ENCODE measurements at regions not wholly inside any gene's neighbourhood (a gene's known extent, or its start where the extent isn't known, plus 50 kb on each side); places are given as distances from the start of the nearest gene placed in this dataset.

DNA sequence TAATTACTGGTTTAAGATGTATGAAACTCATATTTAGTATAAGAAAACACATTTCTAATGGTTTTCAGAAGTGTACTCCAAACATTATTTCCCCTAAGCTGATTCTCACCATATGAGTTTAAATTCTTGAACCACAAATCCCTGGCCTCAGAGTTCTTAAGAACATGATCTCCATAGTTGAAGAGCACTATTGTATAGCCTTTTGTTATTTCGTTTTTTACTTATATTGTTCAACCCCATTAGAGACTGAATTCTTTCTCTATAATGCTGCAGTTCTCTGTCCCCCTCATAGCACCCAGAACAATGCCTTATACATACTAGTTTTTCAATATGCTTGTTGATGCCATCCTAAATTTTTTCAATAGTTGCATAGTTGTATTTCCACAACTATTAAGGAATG is 85.5 kb upstream of the TMEM17 start:
- no peak overlapping the region for H3K9ac ChIP-seq (ENCODE audit: low read depth, low read length)
- no peak overlapping the region for H2AFZ ChIP-seq (ENCODE audit: low read depth, low read length)
- no peaks in the 10 kb centered on the region for H3K4me1 ChIP-seq (ENCODE audit: insufficient read depth, low read length)
- no peak overlapping the region for H3K4me2 ChIP-seq (ENCODE audit: insufficient read depth, low read length)
- H3K36me3 ChIP-seq (ENCODE audit: insufficient read depth, low read length) = no peaks in the 10 kb centered on the region
- H3K9me3 ChIP-seq (ENCODE audit: insufficient read depth, low read length, severe bottlenecking) = no peaks in the 10 kb centered on the region
- DNase-seq = no peak
- H4K20me1 ChIP-seq (ENCODE audit: insufficient read depth, low read length) = no peaks in the 10 kb centered on the region
- ATAC-seq (ENCODE audit: insufficient read depth, low read depth) = no peak
- H3K4me3 ChIP-seq (ENCODE audit: low read depth in 1 of 2, low read length in 2 of 2) = no peak overlapping the region
- H3K27ac ChIP-seq (ENCODE audit: low read length) = no peak overlapping the region
- H3K27me3 ChIP-seq (ENCODE audit: insufficient read depth, low read length, poor library complexity) = no peaks in the 10 kb centered on the region
- H3K79me2 ChIP-seq (ENCODE audit: insufficient read depth, low read length) = no peaks in the 10 kb centered on the region
- TF ChIP-seq, protein P1, sequence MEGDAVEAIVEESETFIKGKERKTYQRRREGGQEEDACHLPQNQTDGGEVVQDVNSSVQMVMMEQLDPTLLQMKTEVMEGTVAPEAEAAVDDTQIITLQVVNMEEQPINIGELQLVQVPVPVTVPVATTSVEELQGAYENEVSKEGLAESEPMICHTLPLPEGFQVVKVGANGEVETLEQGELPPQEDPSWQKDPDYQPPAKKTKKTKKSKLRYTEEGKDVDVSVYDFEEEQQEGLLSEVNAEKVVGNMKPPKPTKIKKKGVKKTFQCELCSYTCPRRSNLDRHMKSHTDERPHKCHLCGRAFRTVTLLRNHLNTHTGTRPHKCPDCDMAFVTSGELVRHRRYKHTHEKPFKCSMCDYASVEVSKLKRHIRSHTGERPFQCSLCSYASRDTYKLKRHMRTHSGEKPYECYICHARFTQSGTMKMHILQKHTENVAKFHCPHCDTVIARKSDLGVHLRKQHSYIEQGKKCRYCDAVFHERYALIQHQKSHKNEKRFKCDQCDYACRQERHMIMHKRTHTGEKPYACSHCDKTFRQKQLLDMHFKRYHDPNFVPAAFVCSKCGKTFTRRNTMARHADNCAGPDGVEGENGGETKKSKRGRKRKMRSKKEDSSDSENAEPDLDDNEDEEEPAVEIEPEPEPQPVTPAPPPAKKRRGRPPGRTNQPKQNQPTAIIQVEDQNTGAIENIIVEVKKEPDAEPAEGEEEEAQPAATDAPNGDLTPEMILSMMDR (IDR thresholded peaks at IDR 0.05; ENCODE audit: borderline replicate concordance, extremely low read depth, low read length, poor library complexity, severe bottlenecking) = no peak
- no peak for TF ChIP-seq EZH2 (IDR thresholded peaks at IDR 0.05; ENCODE audit: borderline replicate concordance, low read depth, low read length, severe bottlenecking)

DNA sequence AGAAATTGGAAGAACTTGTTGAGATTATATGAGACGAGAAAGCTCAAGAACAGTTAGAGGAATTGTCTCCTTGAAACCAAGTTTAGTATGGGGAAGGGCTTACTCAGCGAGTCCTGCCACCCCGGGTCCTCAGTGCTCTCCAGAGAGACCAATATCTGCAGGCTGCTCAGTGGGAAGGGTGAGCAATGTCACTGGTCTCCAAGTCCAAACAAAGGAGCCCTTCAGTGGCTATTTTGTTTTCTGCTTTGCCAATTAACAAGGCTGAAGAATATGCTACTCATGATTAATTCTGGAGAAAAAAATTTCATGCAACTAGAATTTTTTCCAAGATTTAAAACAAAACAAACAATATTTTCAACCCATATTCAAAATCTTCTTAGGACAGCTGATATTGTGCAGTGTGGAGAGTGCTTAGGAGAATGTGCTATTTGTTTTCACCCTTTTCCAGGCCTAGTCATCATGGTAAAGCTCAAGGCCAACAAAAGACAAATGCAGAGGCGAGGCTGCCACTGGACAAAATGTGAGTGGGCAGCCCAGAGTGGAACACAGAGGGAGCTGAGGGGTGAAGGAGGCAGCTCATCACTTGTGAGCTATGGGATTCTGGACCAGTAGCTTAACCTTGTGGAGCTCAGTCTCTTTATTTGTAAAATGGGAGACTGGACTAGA is 83.8 kb upstream of the TMEM17 start:
- Histone ChIP-seq H3K4me2 (ENCODE audit: insufficient read depth, low read length) (no peak overlapping the region), H3K79me2 (ENCODE audit: insufficient read depth, low read length) (no peaks in the 10 kb centered on the region), H3K9ac (ENCODE audit: low read depth, low read length) (no peak overlapping the region), H3K36me3 (ENCODE audit: insufficient read depth, low read length) (no peaks in the 10 kb centered on the region), H3K27me3 (ENCODE audit: insufficient read depth, low read length, poor library complexity) (no peaks in the 10 kb centered on the region), H3K9me3 (ENCODE audit: insufficient read depth, low read length, severe bottlenecking) (no peaks in the 10 kb centered on the region), H3K4me1 (ENCODE audit: insufficient read depth, low read length) (no peaks in the 10 kb centered on the region), H4K20me1 (ENCODE audit: insufficient read depth, low read length) (no peaks in the 10 kb centered on the region), H3K4me3 (ENCODE audit: low read depth in 1 of 2, low read length in 2 of 2) (no peak overlapping the region), H2AFZ (ENCODE audit: low read depth, low read length) (no peak overlapping the region), H3K27ac (ENCODE audit: low read length) (no peak overlapping the region)
- ATAC-seq (ENCODE audit: insufficient read depth, low read depth) (no peak), DNase-seq (no peak)
- TF ChIP-seq, protein P1 (IDR thresholded peaks at IDR 0.05; ENCODE audit: borderline replicate concordance, extremely low read depth, low read length, poor library complexity, severe bottlenecking) = no peak
- TF ChIP-seq EZH2 (IDR thresholded peaks at IDR 0.05; ENCODE audit: borderline replicate concordance, low read depth, low read length, severe bottlenecking) = no peak

DNA sequence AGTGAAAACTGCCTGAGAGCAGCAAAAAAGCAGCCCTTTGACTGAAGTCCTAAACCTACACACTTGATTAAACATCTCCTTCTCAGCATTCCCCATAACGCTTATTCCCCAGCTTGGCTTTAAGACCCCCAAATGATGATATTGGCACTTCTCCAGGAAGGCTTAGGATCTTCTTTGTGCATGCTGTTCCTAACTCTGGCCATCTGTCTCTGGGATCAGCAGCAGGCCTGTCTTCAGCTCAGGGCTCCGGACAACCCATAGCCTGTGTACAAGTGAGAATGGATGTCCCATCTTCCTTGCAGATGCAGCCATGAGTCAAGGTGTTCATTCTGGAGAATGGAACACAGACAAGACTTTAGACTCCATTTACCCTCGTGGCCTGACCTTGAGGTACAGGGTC is 81.6 kb upstream of the TMEM17 start:
- H3K27ac ChIP-seq (ENCODE audit: low read length) = no peak overlapping the region
- H3K79me2 ChIP-seq (ENCODE audit: insufficient read depth, low read length) = no peaks in the 10 kb centered on the region
- no peaks in the 10 kb centered on the region for H3K27me3 ChIP-seq (ENCODE audit: insufficient read depth, low read length, poor library complexity)
- no peaks in the 10 kb centered on the region for H3K36me3 ChIP-seq (ENCODE audit: insufficient read depth, low read length)
- no peaks in the 10 kb centered on the region for H3K4me1 ChIP-seq (ENCODE audit: insufficient read depth, low read length)
- ATAC-seq (ENCODE audit: insufficient read depth, low read depth) = no peak
- no peak overlapping the region for H2AFZ ChIP-seq (ENCODE audit: low read depth, low read length)
- H3K9ac ChIP-seq (ENCODE audit: low read depth, low read length) = no peak overlapping the region
- no peaks in the 10 kb centered on the region for H4K20me1 ChIP-seq (ENCODE audit: insufficient read depth, low read length)
- H3K4me3 ChIP-seq (ENCODE audit: low read depth in 1 of 2, low read length in 2 of 2) = no peak overlapping the region
- TF ChIP-seq EZH2 (IDR thresholded peaks at IDR 0.05; ENCODE audit: borderline replicate concordance, low read depth, low read length, severe bottlenecking) = no peak
- TF ChIP-seq, protein P1 (IDR thresholded peaks at IDR 0.05; ENCODE audit: borderline replicate concordance, extremely low read depth, low read length, poor library complexity, severe bottlenecking) = no peak
- no peak overlapping the region for H3K4me2 ChIP-seq (ENCODE audit: insufficient read depth, low read length)
- DNase-seq = no peak
- no peaks in the 10 kb centered on the region for H3K9me3 ChIP-seq (ENCODE audit: insufficient read depth, low read length, severe bottlenecking)
